Natural killer cell treated with Interleukin-12 subunit alpha and Interleukin-12 subunit beta and Interleukin-15 and Interleukin-18, amount 100 ng/mL, for 72 hours (primary cell): ENCODE measurements at regions not wholly inside any gene's neighbourhood (a gene's known extent, or its start where the extent isn't known, plus 50 kb on each side); places are given as distances from the start of the nearest gene placed in this dataset.

ENCODE experiments used
- ATAC-seq, 2 donors: fragments of 150-1000 bp; cut with Tn5 transposase in 1 of 2; sonication (Bioruptor Pico), chemical (Tn5 transposase) in 1 of 2; 2 replicates each; pipeline ENCODE4 v1.10.0; 2021
- DNase-seq: peaks from one replicate; pipeline ENCODE4 v3.0.0; 2022; ENCODE audit warnings: low spot score
- H3K27ac Mint-ChIP-seq, 2 donors: 1 replicate in 1 of 2; 2 replicates in 1 of 2; pipeline ENCODE4 v1.8.0; 2022; ENCODE audit warnings: mixed read lengths in 2 of 2, mild to moderate bottlenecking in 1 of 2, moderate library complexity in 1 of 2
- H3K27me3 Mint-ChIP-seq, 2 donors: 1 replicate in 1 of 2; 2 replicates in 1 of 2; pipeline ENCODE4 v1.8.0; 2022; ENCODE audit warnings: mixed read lengths in 2 of 2
- H3K36me3 Mint-ChIP-seq: one replicate; pipeline ENCODE4 v1.8.0; 2022; ENCODE audit warnings: mixed read lengths
- H3K4me1 Mint-ChIP-seq, 2 donors: 1 replicate in 1 of 2; 2 replicates in 1 of 2; pipeline ENCODE4 v1.8.0; 2022; ENCODE audit warnings: low read depth in 2 of 2, mixed read lengths in 2 of 2, mild to moderate bottlenecking in 1 of 2
- H3K4me3 Mint-ChIP-seq: one replicate; pipeline ENCODE4 v1.8.0; 2022; ENCODE audit warnings: mixed read lengths
- H3K9me3 Mint-ChIP-seq: 2 replicates; pipeline ENCODE4 v1.8.0; 2022; ENCODE audit warnings: mixed read lengths

- H3K36me3 Mint-ChIP-seq = no peaks in the 10 kb centered on the region
- peaks cover 23 to 29% of the 10 kb centered on the region in 2 donors for H3K27me3 Mint-ChIP-seq
- no peak overlapping the region for H3K27ac Mint-ChIP-seq
- DNase-seq (no peak), ATAC-seq (no peak)
- no peaks in the 10 kb centered on the region for H3K9me3 Mint-ChIP-seq
- H3K4me1 Mint-ChIP-seq = peaks cover 3 to 10% of the 10 kb centered on the region in 2 donors
- no peak overlapping the region for H3K4me3 Mint-ChIP-seq
Measured at GRCh38 chr2:172229125-172229524, 126.4 kb upstream of the DLX2 start.

DNA sequence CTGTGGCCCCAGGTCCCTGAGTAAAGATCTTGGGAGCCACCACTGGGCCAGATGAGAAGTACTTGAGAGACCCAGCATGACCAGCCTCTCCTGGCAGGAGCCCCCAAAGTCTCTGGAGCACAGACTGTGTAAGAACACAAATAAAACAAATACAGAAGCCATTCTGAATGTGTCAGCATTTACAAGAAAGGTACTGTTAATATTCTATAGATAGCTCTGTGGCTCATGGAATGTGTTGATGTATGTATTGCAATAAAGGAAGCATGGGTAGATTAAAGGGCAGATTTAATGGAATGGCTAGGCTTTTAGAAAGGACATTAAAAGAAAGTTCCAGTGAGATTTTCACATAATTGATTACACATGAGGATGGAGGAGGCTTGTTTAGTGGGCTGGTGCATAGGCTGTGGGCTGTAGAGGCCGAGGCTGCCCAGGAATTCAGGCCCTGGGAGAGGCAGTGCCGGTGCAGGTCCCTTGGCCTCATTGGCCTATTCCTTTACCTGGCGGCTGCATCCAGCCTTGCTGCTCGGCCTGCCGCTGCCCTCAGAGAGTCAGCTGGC, 127.7 kb upstream of the DLX2 start:
- Mint-ChIP-seq H3K4me3 (no peak overlapping the region), H3K27ac (no peak overlapping the region), H3K4me1 (peaks cover 15 to 16% of the 10 kb centered on the region in 2 donors), H3K27me3 (peaks cover 33 to 34% of the 10 kb centered on the region in 2 donors), H3K9me3 (no peaks in the 10 kb centered on the region), H3K36me3 (no peaks in the 10 kb centered on the region)
- ATAC-seq = no peak
- no peak for DNase-seq

DNA sequence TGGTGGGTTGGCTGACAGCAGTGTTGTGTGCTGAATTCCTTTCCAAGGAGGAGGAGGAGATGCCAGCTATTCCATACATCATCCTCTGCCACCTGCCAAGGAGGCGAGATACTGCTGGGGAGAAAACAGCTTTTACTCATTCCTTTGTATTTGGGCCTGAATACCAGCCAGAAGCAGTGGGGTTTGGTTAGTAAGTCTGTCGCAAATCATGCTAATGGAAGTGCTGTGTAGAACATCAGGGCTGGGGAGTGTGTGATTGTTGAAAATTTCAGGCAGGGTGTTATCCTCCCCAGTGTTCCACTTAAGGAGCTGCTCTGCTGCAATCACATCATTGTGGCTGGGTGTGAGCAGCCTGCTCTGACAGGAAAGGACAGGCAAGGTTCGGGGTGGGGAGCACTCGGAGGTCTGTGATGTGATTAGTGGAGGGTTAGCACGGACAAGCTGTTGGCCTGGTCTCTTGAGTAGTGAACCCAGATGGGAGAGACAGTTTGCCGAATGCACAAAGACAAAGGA, 128.2 kb upstream of the DLX2 start:
- Mint-ChIP-seq H3K27ac (no peak overlapping the region), H3K9me3 (no peaks in the 10 kb centered on the region), H3K4me1 (peaks cover 16 to 19% of the 10 kb centered on the region in 2 donors), H3K4me3 (no peak overlapping the region), H3K27me3 (peaks cover 33 to 38% of the 10 kb centered on the region in 2 donors), H3K36me3 (no peaks in the 10 kb centered on the region)
- DNase-seq = no peak
- ATAC-seq = no peak

DNA sequence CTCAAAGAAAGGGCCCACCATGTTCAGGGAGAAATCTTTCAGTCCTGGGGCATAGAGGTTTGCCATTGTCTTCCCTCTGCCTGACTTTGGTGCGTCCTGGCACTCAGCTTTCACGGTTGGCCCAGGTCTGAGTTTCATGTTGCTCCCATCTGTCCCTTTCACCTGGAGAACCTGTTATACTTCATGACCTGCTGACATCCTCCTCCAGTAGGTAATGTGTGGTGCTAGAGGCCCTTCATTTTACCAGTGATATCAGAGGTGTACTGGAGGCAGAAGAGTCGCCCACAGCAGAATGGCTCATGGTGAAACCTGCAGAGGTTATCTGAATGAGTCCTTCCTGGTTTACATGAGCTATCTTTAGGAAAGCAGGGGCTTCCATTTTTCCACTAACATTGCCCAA, 128.8 kb upstream of the DLX2 start:
- Mint-ChIP-seq H3K36me3 (no peaks in the 10 kb centered on the region), H3K9me3 (no peaks in the 10 kb centered on the region), H3K4me3 (no peak overlapping the region), H3K27ac (no peak overlapping the region), H3K27me3 (peaks cover 35 to 43% of the 10 kb centered on the region in 2 donors), H3K4me1 (peaks cover 16 to 19% of the 10 kb centered on the region in 2 donors)
- ATAC-seq (no peak), DNase-seq (no peak)

DNA sequence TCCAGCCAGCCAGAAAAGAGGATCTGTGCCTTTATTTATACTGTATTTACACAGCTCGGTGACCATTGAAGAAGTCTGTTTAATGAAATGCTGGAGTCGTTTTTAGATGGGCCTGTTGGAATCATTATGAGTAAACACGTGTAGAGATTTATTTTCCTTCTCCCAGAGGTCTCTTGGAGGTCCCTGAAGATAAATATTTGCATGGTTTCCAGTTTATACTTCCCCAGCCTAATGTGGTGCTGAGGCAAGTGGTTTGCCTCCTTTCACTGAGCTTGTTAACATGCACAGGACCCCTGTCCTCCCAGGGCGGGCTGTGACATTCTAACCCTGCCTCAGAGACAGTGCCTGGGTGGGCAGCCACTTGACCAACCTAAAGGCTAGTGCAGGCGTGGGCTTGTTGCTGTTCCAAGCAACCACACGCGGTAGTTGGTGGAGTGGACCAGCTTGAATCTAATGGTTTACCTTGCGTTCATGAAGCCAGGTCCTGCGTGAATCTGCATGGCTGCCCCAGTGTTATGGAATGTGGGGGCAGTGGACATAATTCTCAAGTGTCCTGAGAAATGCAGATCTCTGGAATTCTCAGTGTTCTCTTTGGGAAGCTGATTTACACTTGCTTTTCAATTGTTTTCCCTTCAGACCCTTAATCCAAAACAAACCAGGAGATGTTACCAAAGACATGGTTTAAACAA, 130.2 kb upstream of the DLX2 start:
- Mint-ChIP-seq H3K36me3 (no peaks in the 10 kb centered on the region), H3K27me3 (peaks cover 43 to 48% of the 10 kb centered on the region in 2 donors), H3K27ac (no peak overlapping the region), H3K9me3 (no peaks in the 10 kb centered on the region), H3K4me3 (no peak overlapping the region), H3K4me1 (peaks cover 16 to 19% of the 10 kb centered on the region in 2 donors)
- ATAC-seq (no peak), DNase-seq (no peak)

DNA sequence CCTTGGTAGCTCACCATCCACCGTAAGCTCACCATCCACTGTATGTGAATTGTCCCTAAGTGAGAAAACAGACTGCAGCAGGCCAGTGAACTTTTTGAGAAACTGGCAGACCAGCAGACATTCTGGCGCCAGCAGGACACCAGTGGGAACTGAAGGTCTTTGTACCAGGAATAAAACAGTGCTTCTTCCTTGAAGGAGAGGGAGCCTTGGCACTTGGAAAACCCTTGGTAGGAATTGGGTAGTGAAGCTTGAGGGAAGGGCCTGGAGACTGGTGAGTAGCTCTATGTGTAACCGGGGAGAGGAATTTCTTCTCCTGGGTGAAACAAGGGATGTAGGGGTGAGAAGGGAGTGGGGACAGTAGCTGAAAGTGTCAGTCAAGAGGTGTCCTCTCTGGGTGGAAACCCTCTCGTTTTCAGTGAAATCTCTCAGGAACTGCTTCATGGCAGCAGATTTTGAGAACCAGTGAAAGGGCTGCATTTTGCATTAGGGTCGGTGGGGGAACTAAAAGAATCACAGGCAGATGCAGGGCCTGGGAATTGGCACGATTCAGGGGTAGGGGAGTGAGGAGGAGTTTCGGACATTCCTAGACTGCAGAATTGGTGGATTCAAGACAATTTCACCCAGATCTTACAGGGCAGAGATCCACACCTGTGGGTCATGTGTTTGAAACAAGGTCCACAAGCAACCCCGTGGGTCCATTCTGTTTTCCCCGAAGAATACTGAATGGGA, 131.5 kb upstream of the DLX2 start:
- H3K9me3 Mint-ChIP-seq = no peaks in the 10 kb centered on the region
- H3K27ac Mint-ChIP-seq = no peak overlapping the region
- H3K4me3 Mint-ChIP-seq = peak overlapping the region; percentile 80
- DNase-seq = no peak
- peaks cover 47 to 58% of the 10 kb centered on the region in 2 donors for H3K27me3 Mint-ChIP-seq
- ATAC-seq = no peak
- H3K4me1 Mint-ChIP-seq = peaks cover 16 to 19% of the 10 kb centered on the region in 2 donors
- no peaks in the 10 kb centered on the region for H3K36me3 Mint-ChIP-seq

DNA sequence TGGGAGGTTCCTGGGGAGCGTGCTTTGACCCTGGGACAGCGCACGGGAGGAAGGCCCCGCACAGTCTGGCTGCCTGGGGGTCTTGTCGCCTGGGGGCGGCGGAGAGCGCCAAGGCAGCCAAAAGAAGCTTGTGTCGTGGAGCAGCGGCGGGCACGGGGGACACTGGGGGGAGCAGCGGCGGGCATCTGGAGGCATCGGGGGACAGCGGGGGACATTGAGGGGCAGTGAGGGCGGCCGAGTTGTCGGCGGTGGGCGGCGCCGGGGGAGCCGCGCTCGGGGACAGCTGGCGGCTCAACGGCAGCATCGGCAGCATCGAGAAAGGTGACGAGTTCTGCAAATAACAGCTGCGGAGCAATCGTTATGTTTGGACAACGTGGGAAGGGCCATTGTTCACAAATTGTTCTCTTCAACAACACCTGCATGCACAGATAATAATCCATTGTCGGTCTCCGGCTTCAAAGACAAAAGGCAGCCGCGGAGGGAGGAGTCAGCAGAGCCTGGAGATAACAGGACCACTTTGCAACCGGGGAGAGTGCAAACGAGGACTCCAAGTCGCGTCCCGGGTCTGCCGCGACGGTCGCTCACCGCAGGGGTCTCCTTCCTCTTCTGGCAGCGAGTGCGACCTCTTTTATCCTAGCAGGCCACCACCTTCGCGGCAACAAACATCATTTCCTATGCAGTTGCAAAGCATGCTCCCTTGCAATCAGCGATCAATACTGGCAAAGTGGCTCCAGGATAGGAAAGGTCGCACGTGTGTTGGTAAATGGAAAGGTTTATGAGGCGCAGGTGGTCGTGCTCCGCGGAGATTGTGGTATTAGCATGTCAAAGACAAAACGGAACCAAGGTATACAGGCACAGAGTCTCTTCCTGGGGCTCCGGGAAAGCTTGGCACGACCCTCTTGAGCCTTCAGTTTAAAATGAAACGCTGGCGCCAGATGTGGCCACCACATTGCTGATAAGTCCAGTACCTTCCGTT, 132.3 kb upstream of the DLX2 start:
- Mint-ChIP-seq H3K27me3 (peaks cover 45 to 58% of the 10 kb centered on the region in 2 donors), H3K9me3 (no peaks in the 10 kb centered on the region), H3K27ac (no peak overlapping the region), H3K4me3 (peak overlapping the region; percentile 80), H3K36me3 (no peaks in the 10 kb centered on the region), H3K4me1 (peaks cover 16 to 19% of the 10 kb centered on the region in 2 donors)
- peak; percentile 40 to 66 for ATAC-seq
- DNase-seq = no peak

GRCh38 chr2:172239944-172240590, 137.4 kb upstream of the DLX2 start:
- no peak for DNase-seq
- H3K9me3 Mint-ChIP-seq = no peaks in the 10 kb centered on the region
- no peak overlapping the region for H3K27ac Mint-ChIP-seq
- H3K36me3 Mint-ChIP-seq = no peaks in the 10 kb centered on the region
- no peak overlapping the region for H3K4me3 Mint-ChIP-seq
- ATAC-seq = no peak
- peaks cover 3 to 8% of the 10 kb centered on the region in 2 donors for H3K4me1 Mint-ChIP-seq
- H3K27me3 Mint-ChIP-seq = peaks cover 26 to 39% of the 10 kb centered on the region in 2 donors

- Mint-ChIP-seq H3K27me3 (peaks cover 25 to 33% of the 10 kb centered on the region in 2 donors), H3K4me1 (no peaks in the 10 kb centered on the region), H3K27ac (no peak overlapping the region), H3K36me3 (no peaks in the 10 kb centered on the region), H3K9me3 (no peaks in the 10 kb centered on the region), H3K4me3 (no peak overlapping the region)
- DNase-seq (no peak), ATAC-seq (no peak)
Measured at GRCh38 chr2:172241222-172241621, 138.5 kb upstream of the DLX2 start.

DNA sequence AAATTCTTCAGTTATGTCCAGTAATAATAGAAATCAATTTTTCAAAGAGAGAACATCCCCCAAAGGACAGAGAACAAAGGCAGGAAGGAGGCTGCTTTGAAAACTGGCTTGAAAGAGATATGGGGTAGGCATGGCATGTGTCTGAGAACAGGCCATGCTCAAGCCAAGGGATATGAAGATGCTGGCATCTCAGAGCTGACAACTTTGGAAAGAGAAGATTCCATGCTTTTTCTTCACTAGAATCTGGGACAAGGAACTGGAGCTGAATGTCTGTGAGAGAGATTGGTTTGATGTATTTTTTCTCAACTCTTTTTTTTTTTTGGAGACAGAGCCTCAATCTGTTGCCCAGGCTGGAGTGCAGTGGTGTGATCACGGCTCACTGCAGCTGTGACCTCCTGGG, 139.8 kb upstream of the DLX2 start:
- Mint-ChIP-seq H3K9me3 (peaks cover 3% of the 10 kb centered on the region), H3K4me3 (no peak overlapping the region), H3K27me3 (peaks cover 22 to 30% of the 10 kb centered on the region in 2 donors), H3K36me3 (no peaks in the 10 kb centered on the region), H3K4me1 (peaks cover 8 to 12% of the 10 kb centered on the region in 2 donors), H3K27ac (no peak overlapping the region)
- ATAC-seq = no peak
- no peak for DNase-seq

GRCh38 chr2:172242961-172243360, 140.3 kb upstream of the DLX2 start:
- no peak for DNase-seq
- ATAC-seq = no peak
- Mint-ChIP-seq H3K27me3 (peaks cover 17 to 25% of the 10 kb centered on the region in 2 donors), H3K36me3 (no peaks in the 10 kb centered on the region), H3K4me3 (no peak overlapping the region), H3K9me3 (peaks cover 3% of the 10 kb centered on the region), H3K27ac (no peak overlapping the region), H3K4me1 (peaks cover 8 to 16% of the 10 kb centered on the region in 2 donors)

GRCh38 chr2:172244419-172245130, 141.9 kb upstream of the DLX2 start:
- H3K4me3 Mint-ChIP-seq = no peak overlapping the region
- ATAC-seq (no peak), DNase-seq (no peak)
- H3K9me3 Mint-ChIP-seq = peaks cover 3% of the 10 kb centered on the region
- H3K27ac Mint-ChIP-seq = no peak overlapping the region
- peaks cover 8 to 16% of the 10 kb centered on the region in 2 donors for H3K4me1 Mint-ChIP-seq
- peaks cover 10 to 17% of the 10 kb centered on the region in 2 donors for H3K27me3 Mint-ChIP-seq
- no peaks in the 10 kb centered on the region for H3K36me3 Mint-ChIP-seq
